ENCODE measurements at regions not wholly inside any gene's neighbourhood (a gene's known extent, or its start where the extent isn't known, plus 50 kb on each side); places are given as distances from the start of the nearest gene placed in this dataset.

DNA sequence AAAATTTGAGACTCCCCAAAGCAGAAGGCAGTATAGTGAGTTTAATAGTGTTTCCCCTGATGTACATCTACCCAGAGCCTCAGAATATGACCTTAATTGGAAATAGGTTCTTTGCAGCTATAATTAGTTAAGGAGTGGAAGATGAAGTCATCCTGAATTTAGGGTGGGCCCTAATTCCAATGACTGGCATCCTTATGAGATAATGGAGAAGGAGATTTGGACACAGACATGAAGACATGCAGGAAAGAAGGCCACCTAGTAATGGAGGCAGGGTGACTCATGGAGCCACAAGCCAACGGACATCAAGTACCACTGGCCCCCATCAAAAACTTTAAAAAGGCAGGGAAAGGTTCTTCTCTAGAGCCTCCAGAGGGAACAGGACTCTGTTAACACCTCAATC lies 308.9 kb downstream of the TXNL1 start:
- H3K79me2 ChIP-seq (ENCODE audit: control insufficient read depth, insufficient read depth, low read length), result no peaks in the 10 kb centered on the region
- WGBS (ENCODE audit: insufficient coverage, low coverage, missing lambda C conversion rate), result 0% methylated on average over 1 of the region's 1 CpG
- intact Hi-C loops (cut with micrococcal nuclease) (no loop called here), in situ Hi-C loops (cut with MboI) (no loop called here)
- no peaks in the 10 kb centered on the region for H3K9me1 ChIP-seq (ENCODE audit: control insufficient read depth, insufficient read depth, low read length)
- DNase-seq (ENCODE audit: extremely low read depth in 1 of 4, low spot score in 3 of 4), result no peak
- no peak overlapping the region for H3K27ac ChIP-seq (ENCODE audit: extremely low read depth, low read depth, low read length)
- H3K4me2 ChIP-seq (ENCODE audit: insufficient read depth, low read length), result no peak overlapping the region
- no peaks in the 10 kb centered on the region for H3K27me3 ChIP-seq (ENCODE audit: control insufficient read depth in 2 of 2, insufficient read depth in 2 of 2, low read length in 2 of 2)
- ChIA-PET POLR2A (no interaction called here), CTCF (ENCODE audit: low intra/inter-chr PET ratio) (no interaction called here)
- no peaks in the 10 kb centered on the region for H3K4me1 ChIP-seq (replicated peaks in 1 of 2; ENCODE audit: control insufficient read depth in 2 of 2, insufficient read depth in 2 of 2, low read length in 2 of 2)
- H3K36me3 ChIP-seq (ENCODE audit: control insufficient read depth, insufficient read depth, low read length), result no peaks in the 10 kb centered on the region
- H3K9ac ChIP-seq (ENCODE audit: insufficient read depth in 1 of 2, low read depth in 2 of 2, low read length in 2 of 2), result no peak overlapping the region
- BruUV-seq (replicated peaks), result no TSS peak
- H3K9me3 ChIP-seq (replicated peaks; ENCODE audit: control insufficient read depth, insufficient read depth, low read depth, low read length), result no peaks in the 10 kb centered on the region
- no peak for ATAC-seq
- H4K20me1 ChIP-seq (replicated peaks; ENCODE audit: control insufficient read depth, insufficient read depth, low read length), result no peaks in the 10 kb centered on the region; the same call in 1 of the 2 replicates
- H2AFZ ChIP-seq (ENCODE audit: low read depth, low read length), result no peak overlapping the region
- no peak for FAIRE-seq
- H3K4me3 ChIP-seq, result no peak overlapping the region
- TF ChIP-seq, protein P1, sequence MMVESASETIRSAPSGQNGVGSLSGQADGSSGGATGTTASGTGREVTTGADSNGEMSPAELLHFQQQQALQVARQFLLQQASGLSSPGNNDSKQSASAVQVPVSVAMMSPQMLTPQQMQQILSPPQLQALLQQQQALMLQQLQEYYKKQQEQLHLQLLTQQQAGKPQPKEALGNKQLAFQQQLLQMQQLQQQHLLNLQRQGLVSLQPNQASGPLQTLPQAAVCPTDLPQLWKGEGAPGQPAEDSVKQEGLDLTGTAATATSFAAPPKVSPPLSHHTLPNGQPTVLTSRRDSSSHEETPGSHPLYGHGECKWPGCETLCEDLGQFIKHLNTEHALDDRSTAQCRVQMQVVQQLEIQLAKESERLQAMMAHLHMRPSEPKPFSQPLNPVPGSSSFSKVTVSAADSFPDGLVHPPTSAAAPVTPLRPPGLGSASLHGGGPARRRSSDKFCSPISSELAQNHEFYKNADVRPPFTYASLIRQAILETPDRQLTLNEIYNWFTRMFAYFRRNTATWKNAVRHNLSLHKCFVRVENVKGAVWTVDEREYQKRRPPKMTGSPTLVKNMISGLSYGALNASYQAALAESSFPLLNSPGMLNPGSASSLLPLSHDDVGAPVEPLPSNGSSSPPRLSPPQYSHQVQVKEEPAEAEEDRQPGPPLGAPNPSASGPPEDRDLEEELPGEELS (CRISPR knock-in tag; IDR thresholded peaks at IDR 0.05; ENCODE audit: borderline replicate concordance), result no peak
- no peak for TF ChIP-seq ZNF76 (CRISPR knock-in tag; IDR thresholded peaks at IDR 0.05; ENCODE audit: borderline replicate concordance)
- no peak for TF ChIP-seq HSF4 (CRISPR knock-in tag; IDR thresholded peaks at IDR 0.05; ENCODE audit: borderline replicate concordance)
- TF ChIP-seq STAG1 (CRISPR knock-in tag; IDR thresholded peaks at IDR 0.05; ENCODE audit: borderline replicate concordance), result no peak
- TF ChIP-seq RBM17 (IDR thresholded peaks at IDR 0.05; ENCODE audit: borderline replicate concordance, low read depth, low read length), result no peak
- TF ChIP-seq ILK (tag; IDR thresholded peaks at IDR 0.05; ENCODE audit: borderline replicate concordance, low read depth), result no peak
